A549 (cell line): ENCODE measurements at regions not wholly inside any gene's neighbourhood (a gene's known extent, or its start where the extent isn't known, plus 50 kb on each side); places are given as distances from the start of the nearest gene placed in this dataset.
"Not testable (repeated sequence)": the region's sequence is repeated elsewhere in the genome, so short reads cannot be mapped to it uniquely, and the experiment has no call there.

Experiments used
- MYC ChIP-seq: IDR thresholded peaks from 2 replicates; pipeline ENCODE4 v1.6.1; 2012; ENCODE audit warnings: mild to moderate bottlenecking, inconsistent platforms, low read length, improper control_type of control experiment, borderline replicate concordance
- ZFP36 ChIP-seq: fragments of 450-650 bp; IDR thresholded peaks from 2 replicates; pipeline ENCODE4 v1.6.1; 2014; ENCODE audit warnings: borderline replicate concordance; ENCODE audit not compliant: partially characterized antibody

DNA sequence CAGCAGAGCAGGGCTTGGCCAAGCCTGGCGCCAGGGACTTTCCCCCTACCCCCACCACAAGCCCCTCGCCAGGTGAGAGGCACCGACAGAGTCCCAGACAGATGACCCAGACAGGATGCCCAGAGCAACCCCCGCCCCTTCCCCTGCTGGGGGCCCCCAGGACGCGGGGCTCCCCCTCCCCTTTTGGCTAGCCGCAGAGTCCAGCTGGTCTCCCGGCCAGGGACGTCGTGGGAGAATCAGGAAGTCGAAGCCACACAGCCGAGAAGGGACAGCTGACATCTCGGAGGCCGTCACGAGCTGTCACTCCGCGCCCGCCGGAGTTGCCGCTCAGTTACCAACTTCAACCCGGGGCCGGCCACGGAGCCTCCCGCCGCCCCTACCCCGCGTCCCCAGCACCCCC lies 84.6 kb upstream of the FRG2C start:
- TF ChIP-seq MYC, ZFP36: not testable (repeated sequence)
